NCI-H510A treated with DMSO at 0.1 percent for 48 hours (cell line): ENCODE measurements at regions not wholly inside any gene's neighbourhood (a gene's known extent, or its start where the extent isn't known, plus 50 kb on each side); places are given as distances from the start of the nearest gene placed in this dataset.
"Not testable (repeated sequence)": the region's sequence is repeated elsewhere in the genome, so short reads cannot be mapped to it uniquely, and the experiment has no call there.

Source experiments
- DNase-seq: peaks from one replicate; lab custom pipeline; 2025; lab: John Stamatoyannopoulos, UW

- no peak for DNase-seq
Measured at GRCh38 chr2:51881673-51882072, 849.7 kb upstream of the NRXN1 start.

DNA sequence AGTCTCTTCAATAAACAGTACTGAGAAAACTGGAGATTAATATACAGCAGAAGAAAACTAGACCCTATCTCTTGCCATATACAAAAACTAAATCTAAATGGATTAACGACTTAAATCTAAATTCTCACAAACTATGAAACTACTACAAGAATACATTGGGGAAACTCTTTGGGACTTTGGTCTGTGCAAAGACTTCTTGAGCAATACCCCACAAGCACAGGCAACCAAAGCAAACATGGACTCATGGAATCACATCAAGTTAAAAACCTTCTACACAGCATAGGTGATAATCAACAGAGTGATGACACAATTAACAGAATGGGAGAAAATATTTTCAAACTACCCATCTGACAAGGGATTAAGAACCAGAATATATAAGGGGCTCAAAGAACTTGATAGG lies 848.2 kb upstream of the NRXN1 start:
- no peak for DNase-seq

- DNase-seq, result no peak
Measured at GRCh38 chr2:51866361-51866760, 834.4 kb upstream of the NRXN1 start.

DNA sequence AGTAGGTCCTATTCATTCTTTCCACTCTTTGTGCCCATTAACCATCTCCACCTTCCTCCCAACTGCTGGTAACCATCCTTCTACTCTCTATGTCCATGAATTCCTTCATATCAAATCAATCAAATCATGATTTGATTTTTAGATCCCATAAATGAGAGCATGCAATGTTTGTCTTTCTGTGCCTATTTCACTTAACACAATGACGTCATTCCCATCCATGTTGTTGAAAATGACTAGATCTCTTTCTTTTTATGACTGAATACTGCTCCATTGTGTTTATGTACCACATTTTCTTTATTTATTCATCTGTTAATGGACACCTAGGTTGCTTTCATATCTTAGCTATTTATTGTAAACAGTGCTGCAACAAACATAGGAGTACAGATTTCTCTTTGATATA lies 827.3 kb upstream of the NRXN1 start:
- no peak for DNase-seq

GRCh38 chr2:51855683-51856082 lies 823.8 kb upstream of the NRXN1 start:
- DNase-seq, result no peak

DNA sequence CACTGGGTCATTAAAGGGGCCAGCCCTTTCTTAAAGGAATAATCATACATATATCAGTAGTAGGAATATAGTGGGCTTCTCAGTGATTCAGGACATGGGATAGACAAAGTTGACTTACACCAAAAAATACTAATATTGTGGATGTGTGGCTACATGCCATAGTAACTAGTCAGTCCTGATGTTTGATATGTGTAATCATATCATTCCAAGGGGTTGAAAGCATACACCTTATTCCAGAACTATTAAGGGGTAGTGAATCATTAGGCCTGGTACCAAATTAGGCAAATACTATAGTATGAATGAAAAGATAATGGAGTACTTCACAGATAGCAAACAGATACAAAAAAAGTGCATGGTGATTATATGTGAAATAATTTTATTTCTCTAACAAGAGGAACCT lies 814.9 kb upstream of the NRXN1 start:
- DNase-seq, result no peak

DNA sequence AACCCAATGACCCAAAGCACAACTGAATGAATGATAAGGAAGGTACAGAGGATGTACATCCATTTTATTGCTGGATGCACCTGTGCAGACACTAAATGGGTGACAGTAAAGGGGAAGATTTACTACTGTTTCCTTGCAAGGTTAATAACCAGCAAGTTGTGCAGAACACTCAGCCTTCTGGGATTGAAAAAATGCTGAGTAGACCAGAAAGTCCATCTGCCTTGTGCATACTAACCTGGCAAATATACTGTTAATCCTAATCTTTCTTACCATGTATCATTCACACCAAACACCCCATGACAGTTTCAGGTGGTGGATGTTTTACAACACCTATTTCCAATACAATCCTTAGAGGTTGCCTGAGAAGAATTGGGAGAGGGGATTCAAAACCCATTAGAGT lies 814.1 kb upstream of the NRXN1 start:
- DNase-seq, result no peak

- no peak for DNase-seq
Measured at GRCh38 chr2:51844596-51844995, 812.7 kb upstream of the NRXN1 start.

GRCh38 chr2:51829477-51829876 lies 797.5 kb upstream of the NRXN1 start:
- no peak for DNase-seq

- DNase-seq, result no peak
Measured at GRCh38 chr2:51825823-51826222, 793.9 kb upstream of the NRXN1 start.

DNA sequence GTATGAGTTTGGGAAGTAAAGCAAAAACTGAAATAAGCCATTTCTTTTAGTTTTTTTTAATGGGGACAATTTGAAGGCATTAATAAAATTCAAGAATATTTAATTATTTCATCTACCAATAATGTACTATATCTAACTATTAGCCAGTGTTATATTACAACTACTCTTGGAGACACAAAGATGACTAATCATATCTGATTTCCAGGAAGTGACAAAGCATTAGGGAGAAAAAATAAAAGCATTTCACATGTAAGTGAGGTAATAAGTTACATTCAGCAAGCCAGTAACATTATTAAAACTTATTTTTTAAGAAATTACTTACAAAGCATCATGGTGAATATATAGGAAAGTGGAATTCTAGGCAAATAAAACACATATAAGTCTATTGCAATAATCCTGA lies 781.3 kb upstream of the NRXN1 start:
- no peak for DNase-seq

- no peak for DNase-seq
Measured at GRCh38 chr2:51812138-51812866, 780.4 kb upstream of the NRXN1 start.

- no peak for DNase-seq
Measured at GRCh38 chr2:51810197-51810596, 778.3 kb upstream of the NRXN1 start.

DNA sequence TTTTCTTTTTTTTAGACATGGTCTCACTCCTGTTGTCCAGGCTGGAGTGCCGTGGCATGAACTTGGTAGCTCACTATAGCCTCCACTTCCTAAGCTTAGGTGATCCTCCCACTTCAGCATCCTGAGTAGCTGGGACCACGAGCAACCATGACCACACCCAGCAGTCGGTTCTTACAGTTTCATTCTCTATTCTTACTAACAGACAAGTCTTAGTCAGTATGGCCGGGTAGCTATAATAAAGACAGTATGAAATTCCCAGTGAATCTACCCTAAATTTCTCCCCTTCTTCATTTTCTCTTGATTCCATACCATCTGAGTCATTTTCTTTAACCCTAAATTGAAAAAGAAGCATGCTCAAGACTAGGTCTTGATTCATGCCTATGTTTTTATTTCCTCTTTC lies 775.3 kb upstream of the NRXN1 start:
- no peak for DNase-seq

GRCh38 chr2:51795248-51795888 lies 763.4 kb upstream of the NRXN1 start:
- DNase-seq, result no peak

DNA sequence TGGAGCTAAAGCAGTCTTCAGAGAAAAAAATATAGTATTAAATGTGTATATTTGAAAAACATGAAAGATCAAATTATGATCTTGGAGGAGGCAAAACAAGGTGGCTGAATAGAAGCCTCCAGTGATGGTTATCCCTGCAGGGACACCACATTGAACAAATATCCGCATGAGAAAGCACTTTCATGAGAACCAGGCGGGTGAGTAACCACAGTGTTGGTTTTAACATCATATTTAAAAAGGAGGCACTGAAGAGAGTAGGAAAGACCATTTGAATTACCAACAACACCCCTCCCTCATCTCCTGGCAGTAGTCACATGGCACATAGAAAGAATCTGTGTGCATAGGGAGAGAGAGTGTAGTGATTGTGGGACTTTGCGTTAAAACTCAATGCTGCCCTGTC lies 759.6 kb upstream of the NRXN1 start:
- DNase-seq, result no peak

- no peak for DNase-seq
Measured at GRCh38 chr2:51790854-51791253, 758.9 kb upstream of the NRXN1 start.

DNA sequence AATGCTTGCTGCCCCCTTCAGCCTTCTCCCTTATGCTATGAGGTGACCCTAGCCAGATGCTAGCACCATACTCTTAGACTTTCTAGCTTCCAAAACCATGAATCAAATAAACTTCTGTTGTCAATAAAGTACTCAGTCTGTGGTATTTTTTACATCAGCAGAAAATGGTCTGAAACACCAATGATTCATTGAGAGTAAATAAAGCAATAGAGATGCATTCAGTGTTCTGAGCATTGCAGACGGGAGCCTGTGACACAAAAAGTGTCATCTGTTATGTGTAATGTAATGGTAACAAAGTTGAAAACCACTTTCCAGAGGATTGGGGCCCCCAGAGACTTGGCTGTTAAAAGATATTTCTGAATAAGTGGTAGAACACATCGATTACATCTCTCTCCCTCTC lies 758.0 kb upstream of the NRXN1 start:
- DNase-seq, result no peak

- no peak for DNase-seq
Measured at GRCh38 chr2:51782921-51783765, 751.2 kb upstream of the NRXN1 start.

- DNase-seq, result no peak
Measured at GRCh38 chr2:51781691-51782090, 749.8 kb upstream of the NRXN1 start.

- no peak for DNase-seq
Measured at GRCh38 chr2:51780353-51780752, 748.4 kb upstream of the NRXN1 start.

DNA sequence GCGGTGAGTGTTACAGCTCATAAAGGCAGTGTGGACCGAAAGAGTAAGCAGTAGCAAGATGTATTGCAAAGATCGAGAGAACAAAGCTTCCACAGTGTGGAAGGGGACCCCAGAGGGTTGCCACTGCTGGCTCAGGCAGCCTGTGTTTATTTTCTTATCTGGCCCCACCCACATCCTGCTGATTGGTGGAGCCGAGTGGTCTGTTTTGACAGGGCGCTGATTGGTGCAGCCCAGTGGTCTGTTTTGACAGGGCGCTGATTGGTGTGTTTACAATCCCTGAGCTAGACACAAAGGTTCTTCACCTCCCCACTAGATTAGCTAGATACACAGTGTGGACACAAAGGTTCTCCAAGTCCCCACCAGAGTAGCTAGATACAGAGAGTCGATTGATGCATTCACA lies 747.8 kb upstream of the NRXN1 start:
- DNase-seq, result not testable (repeated sequence)

DNA sequence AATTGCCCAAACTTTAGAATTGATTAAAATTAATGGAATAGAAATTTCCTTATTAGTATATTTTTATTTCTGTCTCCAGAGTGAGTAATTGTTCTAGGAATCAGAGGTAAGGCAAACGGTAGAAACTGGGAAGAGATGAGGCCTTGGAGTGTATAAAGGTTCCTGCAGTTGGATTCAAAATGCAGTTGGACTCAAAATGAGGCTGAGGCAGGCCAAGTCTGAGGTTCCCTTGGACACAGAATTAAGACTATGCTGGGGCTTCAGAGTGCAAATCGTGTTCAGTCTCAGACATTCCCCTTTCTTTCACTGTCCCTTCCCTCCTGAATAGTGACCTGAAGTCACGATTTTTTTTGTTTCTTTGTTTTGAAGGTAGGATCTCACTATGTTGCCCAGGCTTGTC lies 746.9 kb upstream of the NRXN1 start:
- no peak for DNase-seq
